OCI-LY1 (cell line): ENCODE measurements at regions not wholly inside any gene's neighbourhood (a gene's known extent, or its start where the extent isn't known, plus 50 kb on each side); places are given as distances from the start of the nearest gene placed in this dataset.

Source experiments
- H2AFZ ChIP-seq: fragments of 200-600 bp; sonication (generic), shearing (Covaris generic); 2 replicates; pipeline ENCODE4 v1.6.0; 2014; ENCODE audit warnings: antibody characterized with exemption, mild to moderate bottlenecking, low read length
- H3F3A ChIP-seq: fragments of 200-600 bp; sonication (generic), shearing (Covaris generic); 2 replicates; pipeline ENCODE4 v1.6.0; 2014; ENCODE audit warnings: mild to moderate bottlenecking, antibody characterized with exemption, low read length, moderate library complexity; ENCODE audit not compliant: insufficient read depth
- H3K27ac ChIP-seq: fragments of 200-600 bp; sonication (generic); 2 replicates; pipeline ENCODE4 v1.5.1; 2014; ENCODE audit warnings: low read length, mixed run types, mild to moderate bottlenecking, low read depth; ENCODE audit not compliant: poor library complexity, severe bottlenecking
- H3K27me3 ChIP-seq: fragments of 200-600 bp; sonication (generic); 2 replicates; pipeline ENCODE4 v1.6.0; 2014; ENCODE audit warnings: antibody characterized with exemption, mild to moderate bottlenecking, low read length, moderate library complexity; ENCODE audit not compliant: insufficient read depth
- H3K36me3 ChIP-seq: fragments of 200-600 bp; sonication (generic); 2 replicates; pipeline ENCODE4 v1.6.1; 2014; ENCODE audit warnings: mild to moderate bottlenecking, antibody characterized with exemption, low read length, moderate library complexity, mixed read lengths; ENCODE audit not compliant: insufficient read depth
- H3K4me1 ChIP-seq: fragments of 200-600 bp; sonication (generic); 2 replicates; pipeline ENCODE4 v1.5.1; 2014; ENCODE audit warnings: mild to moderate bottlenecking, low read length, moderate library complexity; ENCODE audit not compliant: insufficient read depth, severe bottlenecking
- H3K4me2 ChIP-seq: fragments of 200-600 bp; sonication (generic), shearing (Covaris generic); 2 replicates; pipeline ENCODE4 v1.6.1; 2014; ENCODE audit warnings: low read length
- H3K4me3 ChIP-seq: fragments of 200-600 bp; sonication (generic); 2 replicates; pipeline ENCODE4 v1.5.1; 2014; ENCODE audit warnings: low read length, low read depth, mild to moderate bottlenecking, mixed read lengths; ENCODE audit not compliant: poor library complexity, severe bottlenecking
- H3K79me2 ChIP-seq: fragments of 200-600 bp; shearing (Covaris generic); 2 replicates; pipeline ENCODE4 v1.6.1; 2016; ENCODE audit warnings: mixed run types, low read length, mixed read lengths; ENCODE audit not compliant: insufficient read depth
- H3K9ac ChIP-seq: fragments of 200-600 bp; sonication (generic), shearing (Covaris generic); 2 replicates; pipeline ENCODE4 v1.6.1; 2014; ENCODE audit warnings: mild to moderate bottlenecking, low read length, mixed read lengths
- H3K9me2 ChIP-seq: fragments of 200-600 bp; sonication (generic), shearing (Covaris generic); 2 replicates; pipeline ENCODE4 v1.6.1; 2014; ENCODE audit warnings: low read depth, mild to moderate bottlenecking, low read length, mixed read lengths
- H3K9me3 ChIP-seq: fragments of 200-600 bp; shearing (Covaris generic); 2 replicates; pipeline ENCODE4 v1.6.1; 2014; ENCODE audit warnings: low read length, mixed read lengths
- H4K20me1 ChIP-seq: fragments of 200-600 bp; sonication (generic), shearing (Covaris generic); 2 replicates; pipeline ENCODE4 v1.6.0; 2016; ENCODE audit warnings: mild to moderate bottlenecking, low read length; ENCODE audit not compliant: insufficient read depth
- EZH2 ChIP-seq: fragments of 200-600 bp; sonication (generic), shearing (Covaris generic); IDR thresholded peaks from 2 replicates; pipeline ENCODE4 v1.8.0; 2017; ENCODE audit warnings: borderline replicate concordance, mixed run types, mild to moderate bottlenecking, antibody characterized with exemption, low read length, moderate library complexity, mixed read lengths
- TF ChIP-seq, protein P1 (sequence below): fragments of 200-600 bp; sonication (generic), shearing (Covaris generic); IDR thresholded peaks from 2 replicates; pipeline ENCODE4 v1.5.1; 2017; ENCODE audit warnings: mild to moderate bottlenecking, antibody characterized with exemption, low read length, moderate library complexity, mixed read lengths

DNA sequence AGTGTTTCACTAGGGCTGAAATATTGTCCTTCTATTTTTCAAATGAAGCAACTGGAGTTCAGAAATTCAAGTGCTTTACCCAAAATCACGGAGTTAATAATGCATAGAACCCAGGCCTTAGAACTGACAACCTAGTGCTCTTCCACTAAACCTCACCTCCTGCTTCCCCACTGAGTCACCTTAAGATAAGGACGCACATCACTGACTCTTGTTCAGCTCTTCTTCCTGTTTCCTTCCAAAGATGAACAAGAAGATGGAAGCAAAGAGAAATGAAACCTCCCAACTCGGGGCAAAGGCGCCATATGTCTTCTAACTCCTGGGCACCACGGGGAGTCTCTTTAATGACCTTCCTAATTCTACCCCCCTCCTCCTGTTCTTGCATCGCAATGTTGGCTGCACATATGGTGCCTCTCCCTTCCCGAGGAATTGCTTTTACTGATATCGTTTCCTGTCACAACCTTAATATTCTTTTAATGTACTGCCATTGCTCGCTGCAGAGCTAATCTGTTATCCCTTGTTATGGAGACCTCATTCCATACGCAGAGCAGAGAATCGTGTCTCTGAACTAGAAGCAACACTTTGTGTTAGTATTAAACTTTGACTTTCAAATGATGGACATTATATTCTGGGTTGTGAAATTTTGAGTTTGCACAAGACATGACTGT, 591.4 kb downstream of the TMEM114 start:
- Histone ChIP-seq H3K79me2 (no peaks in the 10 kb centered on the region), H3K4me1 (no peaks in the 10 kb centered on the region), H3K36me3 (no peaks in the 10 kb centered on the region), H3K9me3 (no peaks in the 10 kb centered on the region), H3K9me2 (no peaks in the 10 kb centered on the region), H3K27ac (no peak overlapping the region), H2AFZ (no peak overlapping the region), H3K27me3 (no peaks in the 10 kb centered on the region), H3K4me2 (no peak overlapping the region), H3K4me3 (no peak overlapping the region), H3F3A (no peaks in the 10 kb centered on the region), H3K9ac (no peak overlapping the region), H4K20me1 (no peaks in the 10 kb centered on the region)
- TF ChIP-seq EZH2: no peak
- TF ChIP-seq, protein P1, sequence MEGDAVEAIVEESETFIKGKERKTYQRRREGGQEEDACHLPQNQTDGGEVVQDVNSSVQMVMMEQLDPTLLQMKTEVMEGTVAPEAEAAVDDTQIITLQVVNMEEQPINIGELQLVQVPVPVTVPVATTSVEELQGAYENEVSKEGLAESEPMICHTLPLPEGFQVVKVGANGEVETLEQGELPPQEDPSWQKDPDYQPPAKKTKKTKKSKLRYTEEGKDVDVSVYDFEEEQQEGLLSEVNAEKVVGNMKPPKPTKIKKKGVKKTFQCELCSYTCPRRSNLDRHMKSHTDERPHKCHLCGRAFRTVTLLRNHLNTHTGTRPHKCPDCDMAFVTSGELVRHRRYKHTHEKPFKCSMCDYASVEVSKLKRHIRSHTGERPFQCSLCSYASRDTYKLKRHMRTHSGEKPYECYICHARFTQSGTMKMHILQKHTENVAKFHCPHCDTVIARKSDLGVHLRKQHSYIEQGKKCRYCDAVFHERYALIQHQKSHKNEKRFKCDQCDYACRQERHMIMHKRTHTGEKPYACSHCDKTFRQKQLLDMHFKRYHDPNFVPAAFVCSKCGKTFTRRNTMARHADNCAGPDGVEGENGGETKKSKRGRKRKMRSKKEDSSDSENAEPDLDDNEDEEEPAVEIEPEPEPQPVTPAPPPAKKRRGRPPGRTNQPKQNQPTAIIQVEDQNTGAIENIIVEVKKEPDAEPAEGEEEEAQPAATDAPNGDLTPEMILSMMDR: no peak

DNA sequence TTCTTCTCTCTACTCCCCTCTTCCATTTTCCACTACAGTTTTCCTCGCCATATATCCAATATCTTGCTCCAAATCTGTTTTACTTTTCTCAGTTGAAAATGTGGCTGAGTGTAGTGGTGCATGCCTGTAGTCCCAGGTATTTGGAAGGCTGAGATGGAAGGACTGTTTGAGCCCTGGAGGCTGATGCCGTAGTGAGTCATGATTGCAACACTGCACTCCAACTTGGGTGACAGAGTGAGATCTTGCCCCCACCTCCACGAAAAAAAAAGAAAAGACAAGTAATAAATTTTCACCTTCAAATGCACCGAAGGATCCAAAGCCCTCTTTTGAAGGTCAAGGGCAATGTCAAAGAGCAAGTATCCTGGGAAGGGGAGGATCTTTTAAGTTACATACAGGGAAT, 592.3 kb downstream of the TMEM114 start:
- Histone ChIP-seq H3K9me2 (no peaks in the 10 kb centered on the region), H3K4me3 (no peak overlapping the region), H3K27me3 (no peaks in the 10 kb centered on the region), H3K9ac (no peak overlapping the region), H4K20me1 (no peaks in the 10 kb centered on the region), H2AFZ (no peak overlapping the region), H3K9me3 (no peaks in the 10 kb centered on the region), H3K79me2 (no peaks in the 10 kb centered on the region), H3K27ac (no peak overlapping the region), H3K36me3 (no peaks in the 10 kb centered on the region), H3K4me2 (no peak overlapping the region), H3F3A (no peaks in the 10 kb centered on the region), H3K4me1 (no peaks in the 10 kb centered on the region)
- no peak for TF ChIP-seq EZH2
- TF ChIP-seq, protein P1: no peak

DNA sequence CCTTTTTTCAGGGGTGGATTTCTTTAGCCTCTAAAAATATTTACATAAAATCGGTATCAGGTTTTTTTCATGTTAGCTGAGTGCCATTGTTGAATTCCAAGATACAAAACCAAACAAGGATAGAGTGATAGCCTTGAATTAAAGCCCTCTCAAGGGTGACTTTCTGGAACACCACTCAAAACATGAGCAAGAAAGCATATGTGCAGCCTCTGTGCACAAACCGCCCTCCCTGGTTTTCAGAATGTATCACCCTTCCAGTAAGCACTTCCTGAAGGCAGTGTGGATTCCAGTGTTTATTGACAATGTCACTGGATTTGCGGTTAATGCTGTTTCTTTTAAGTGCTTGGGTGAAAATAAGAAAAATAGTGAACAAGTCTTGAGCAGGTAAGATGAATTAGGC, 597.7 kb downstream of the TMEM114 start:
- Histone ChIP-seq H4K20me1 (no peaks in the 10 kb centered on the region), H3K27me3 (no peaks in the 10 kb centered on the region), H3K4me1 (no peaks in the 10 kb centered on the region), H3K4me2 (no peak overlapping the region), H3K4me3 (no peak overlapping the region), H3K9ac (no peak overlapping the region), H3K27ac (no peak overlapping the region), H3F3A (no peaks in the 10 kb centered on the region), H3K79me2 (no peaks in the 10 kb centered on the region), H3K9me3 (no peaks in the 10 kb centered on the region), H3K36me3 (no peaks in the 10 kb centered on the region), H3K9me2 (no peaks in the 10 kb centered on the region), H2AFZ (no peak overlapping the region)
- no peak for TF ChIP-seq EZH2
- TF ChIP-seq, protein P1: no peak
